Suprapubic skin (tissue), 4 donors: ENCODE measurements at regions not wholly inside any gene's neighbourhood (a gene's known extent, or its start where the extent isn't known, plus 50 kb on each side); places are given as distances from the start of the nearest gene placed in this dataset.

ENCODE experiments used
- DNase-seq, 2 donors: peaks; one replicate each; pipeline ENCODE4 v3.0.0-alpha.2; 2019; ENCODE audit warnings: low spot score in 2 of 2
- H3K27ac ChIP-seq: fragments of 200-600 bp; sonication (generic); one replicate; pipeline ENCODE4 v1.5.1; 2019
- H3K27me3 ChIP-seq: fragments of 200-600 bp; sonication (generic); one replicate; pipeline ENCODE4 v1.5.1; 2019
- H3K36me3 ChIP-seq: fragments of 200-600 bp; sonication (generic); one replicate; pipeline ENCODE4 v1.5.1; 2019
- H3K4me1 ChIP-seq: fragments of 200-600 bp; sonication (generic); one replicate; pipeline ENCODE4 v1.5.1; 2019
- H3K4me3 ChIP-seq: fragments of 200-600 bp; sonication (generic); one replicate; pipeline ENCODE4 v1.5.1; 2019; ENCODE audit warnings: mild to moderate bottlenecking
- H3K9me3 ChIP-seq: fragments of 200-600 bp; sonication (generic); one replicate; pipeline ENCODE4 v1.5.1; 2019
- EP300 ChIP-seq: sonication (generic); formaldehyde crosslinking; IDR thresholded peaks from one replicate; pipeline ENCODE4 v1.6.1; 2017; ENCODE audit warnings: antibody characterized with exemption
- POLR2A ChIP-seq, 2 donors: fragments of 450-650 bp; IDR thresholded peaks; one replicate each; pipeline ENCODE4 v1.6.1; 2017; ENCODE audit warnings: antibody characterized with exemption in 2 of 2, mild to moderate bottlenecking in 2 of 2, moderate library complexity in 2 of 2
- POLR2AphosphoS5 ChIP-seq, 3 donors: sonication (generic); formaldehyde crosslinking; IDR thresholded peaks; one replicate each; pipeline ENCODE4 v1.6.1; 2017; ENCODE audit warnings: antibody characterized with exemption in 3 of 3
- WGBS: methylation state at CpG from one replicate; pipeline ENCODE4 v1.1.5; 2018; 5-methylcytosine and 5-hydroxymethylcytosine counted together
- TF ChIP-seq, protein P1 (sequence below), 2 donors: fragments of 200-600 bp in 1 of 2; fragments of 450-650 bp in 1 of 2; sonication (generic) in 1 of 2; IDR thresholded peaks; one replicate each; pipeline ENCODE4 v1.5.1; 2016 to 2019; ENCODE audit warnings: antibody characterized with exemption in 2 of 2, mild to moderate bottlenecking in 1 of 2, moderate library complexity in 1 of 2

DNA sequence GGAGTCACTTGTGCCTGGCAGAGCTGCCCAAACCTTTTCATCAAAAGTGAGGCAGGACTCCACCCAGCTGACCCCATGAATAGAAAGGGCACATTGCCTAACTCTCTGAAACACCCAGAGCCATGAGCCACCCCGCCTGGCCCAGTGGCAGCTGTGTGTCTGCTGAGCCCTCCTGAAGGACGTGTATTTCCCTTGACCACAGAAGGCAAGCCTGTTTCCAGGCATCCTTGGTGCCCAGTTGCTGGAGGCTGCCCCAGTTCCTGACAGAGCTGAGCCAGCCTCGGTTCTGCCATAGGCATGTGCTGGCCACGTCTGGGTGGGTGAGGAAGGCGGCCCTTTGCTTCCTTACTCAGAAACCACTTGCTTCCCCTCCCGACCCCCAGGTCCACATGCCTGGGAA lies 124.7 kb upstream of the GLI2 start:
- H3K27me3 ChIP-seq = no peaks in the 10 kb centered on the region

DNA sequence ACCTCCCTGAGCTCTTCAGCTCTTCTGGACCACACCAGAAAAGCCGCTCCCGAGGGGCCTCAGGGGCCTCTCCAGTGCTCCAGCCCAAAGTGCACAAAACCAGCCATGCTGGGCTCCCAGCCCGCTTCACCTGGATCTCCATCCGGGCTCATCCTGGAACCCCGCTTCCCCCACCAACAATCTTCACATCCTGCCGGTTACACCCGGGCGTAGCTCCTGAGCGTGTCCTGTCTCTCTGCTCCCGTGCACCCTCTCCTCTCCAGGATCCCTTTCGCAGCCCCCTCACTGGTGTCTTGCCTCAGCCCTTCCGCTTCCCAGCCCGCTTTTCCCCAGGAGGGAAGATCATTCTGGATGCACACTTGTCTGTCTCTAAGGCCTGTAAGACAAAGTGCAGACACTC lies 123.7 kb upstream of the GLI2 start:
- 78% methylated on average over 13 of the region's 13 CpGs for WGBS

More for the DNA sequence above, 124.7 kb upstream of the GLI2 start:
- Histone ChIP-seq H3K4me1 (peaks cover 22% of the 10 kb centered on the region), H3K4me3 (no peak overlapping the region), H3K27ac (no peak overlapping the region), H3K9me3 (no peaks in the 10 kb centered on the region), H3K36me3 (no peaks in the 10 kb centered on the region)
- no peak for TF ChIP-seq POLR2AphosphoS5 (IDR thresholded peaks at IDR 0.05)
- TF ChIP-seq, protein P1, sequence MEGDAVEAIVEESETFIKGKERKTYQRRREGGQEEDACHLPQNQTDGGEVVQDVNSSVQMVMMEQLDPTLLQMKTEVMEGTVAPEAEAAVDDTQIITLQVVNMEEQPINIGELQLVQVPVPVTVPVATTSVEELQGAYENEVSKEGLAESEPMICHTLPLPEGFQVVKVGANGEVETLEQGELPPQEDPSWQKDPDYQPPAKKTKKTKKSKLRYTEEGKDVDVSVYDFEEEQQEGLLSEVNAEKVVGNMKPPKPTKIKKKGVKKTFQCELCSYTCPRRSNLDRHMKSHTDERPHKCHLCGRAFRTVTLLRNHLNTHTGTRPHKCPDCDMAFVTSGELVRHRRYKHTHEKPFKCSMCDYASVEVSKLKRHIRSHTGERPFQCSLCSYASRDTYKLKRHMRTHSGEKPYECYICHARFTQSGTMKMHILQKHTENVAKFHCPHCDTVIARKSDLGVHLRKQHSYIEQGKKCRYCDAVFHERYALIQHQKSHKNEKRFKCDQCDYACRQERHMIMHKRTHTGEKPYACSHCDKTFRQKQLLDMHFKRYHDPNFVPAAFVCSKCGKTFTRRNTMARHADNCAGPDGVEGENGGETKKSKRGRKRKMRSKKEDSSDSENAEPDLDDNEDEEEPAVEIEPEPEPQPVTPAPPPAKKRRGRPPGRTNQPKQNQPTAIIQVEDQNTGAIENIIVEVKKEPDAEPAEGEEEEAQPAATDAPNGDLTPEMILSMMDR (IDR thresholded peaks at IDR 0.05) = no peak
- TF ChIP-seq EP300 = no peak
- TF ChIP-seq POLR2A (IDR thresholded peaks at IDR 0.05) = no peak
- 76% methylated on average over 6 of the region's 6 CpGs for WGBS
- DNase-seq = no peak

DNA sequence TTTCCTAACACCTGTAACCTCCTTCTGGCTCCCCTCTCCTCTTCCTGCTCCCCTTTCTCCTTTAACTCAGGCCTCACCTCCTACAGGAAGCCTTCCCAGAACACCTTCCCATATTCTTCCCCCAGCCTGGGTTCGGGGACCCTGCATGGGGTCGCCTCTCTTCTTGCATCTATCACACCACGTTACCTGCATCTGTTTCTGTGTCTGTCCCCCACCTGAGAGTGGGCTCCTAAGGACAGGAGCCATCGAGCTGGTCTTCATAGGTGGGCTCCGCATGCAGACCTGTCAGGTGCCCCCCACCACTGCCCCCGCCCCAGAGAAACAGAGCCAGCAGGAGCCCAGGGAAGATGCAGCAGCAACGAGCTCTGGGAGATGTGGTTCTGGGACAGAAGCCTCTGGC lies 123.2 kb upstream of the GLI2 start:
- Histone ChIP-seq H3K4me1 (peaks cover 14% of the 10 kb centered on the region), H3K27me3 (no peaks in the 10 kb centered on the region), H3K4me3 (no peak overlapping the region), H3K9me3 (no peaks in the 10 kb centered on the region), H3K27ac (no peak overlapping the region), H3K36me3 (no peaks in the 10 kb centered on the region)
- TF ChIP-seq POLR2AphosphoS5 (IDR thresholded peaks at IDR 0.05) (no peak), POLR2A (IDR thresholded peaks at IDR 0.05) (no peak), EP300 (no peak)
- TF ChIP-seq, protein P1 (IDR thresholded peaks at IDR 0.05) = no peak
- no peak for DNase-seq
- 79% methylated on average over 7 of the region's 7 CpGs for WGBS

More for the DNA sequence above, 123.7 kb upstream of the GLI2 start:
- no peak overlapping the region for H3K4me3 ChIP-seq
- no peaks in the 10 kb centered on the region for H3K36me3 ChIP-seq
- H3K27me3 ChIP-seq = no peaks in the 10 kb centered on the region
- H3K9me3 ChIP-seq = no peaks in the 10 kb centered on the region
- no peak overlapping the region for H3K27ac ChIP-seq
- H3K4me1 ChIP-seq = peaks cover 14% of the 10 kb centered on the region
- TF ChIP-seq, protein P1 (IDR thresholded peaks at IDR 0.05) = no peak
- TF ChIP-seq POLR2A (IDR thresholded peaks at IDR 0.05) (no peak), POLR2AphosphoS5 (IDR thresholded peaks at IDR 0.05) (no peak), EP300 (no peak)
- no peak for DNase-seq

DNA sequence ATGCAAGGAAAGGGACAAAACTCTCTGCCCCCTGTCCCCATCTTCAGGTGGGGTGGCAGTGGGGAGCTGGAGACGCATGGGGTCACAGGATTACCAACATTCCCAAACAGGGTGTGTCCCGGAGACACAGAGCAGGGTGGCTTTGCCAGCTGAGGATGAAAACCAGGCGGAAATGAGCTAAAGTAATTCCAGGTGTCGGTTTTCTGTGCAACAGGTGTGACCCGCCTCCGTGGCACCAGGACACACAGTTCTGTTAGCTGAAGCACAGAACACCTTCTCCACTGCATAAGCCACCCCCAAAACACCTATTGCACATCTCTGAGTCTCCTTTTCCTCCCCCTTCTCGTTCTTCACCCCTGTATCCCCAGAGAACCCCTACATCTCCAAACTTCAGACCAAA lies 122.7 kb upstream of the GLI2 start:
- 52% methylated on average over 7 of the region's 7 CpGs for WGBS
- H3K27me3 ChIP-seq = no peaks in the 10 kb centered on the region
- no peaks in the 10 kb centered on the region for H3K36me3 ChIP-seq
- peaks cover 14% of the 10 kb centered on the region for H3K4me1 ChIP-seq
- no peak overlapping the region for H3K4me3 ChIP-seq
- H3K27ac ChIP-seq = no peak overlapping the region
- TF ChIP-seq EP300 = no peak
- no peak for TF ChIP-seq POLR2AphosphoS5 (IDR thresholded peaks at IDR 0.05)
- TF ChIP-seq, protein P1 (IDR thresholded peaks at IDR 0.05) = no peak
- TF ChIP-seq POLR2A (IDR thresholded peaks at IDR 0.05) = no peak
- DNase-seq = no peak
- no peaks in the 10 kb centered on the region for H3K9me3 ChIP-seq

DNA sequence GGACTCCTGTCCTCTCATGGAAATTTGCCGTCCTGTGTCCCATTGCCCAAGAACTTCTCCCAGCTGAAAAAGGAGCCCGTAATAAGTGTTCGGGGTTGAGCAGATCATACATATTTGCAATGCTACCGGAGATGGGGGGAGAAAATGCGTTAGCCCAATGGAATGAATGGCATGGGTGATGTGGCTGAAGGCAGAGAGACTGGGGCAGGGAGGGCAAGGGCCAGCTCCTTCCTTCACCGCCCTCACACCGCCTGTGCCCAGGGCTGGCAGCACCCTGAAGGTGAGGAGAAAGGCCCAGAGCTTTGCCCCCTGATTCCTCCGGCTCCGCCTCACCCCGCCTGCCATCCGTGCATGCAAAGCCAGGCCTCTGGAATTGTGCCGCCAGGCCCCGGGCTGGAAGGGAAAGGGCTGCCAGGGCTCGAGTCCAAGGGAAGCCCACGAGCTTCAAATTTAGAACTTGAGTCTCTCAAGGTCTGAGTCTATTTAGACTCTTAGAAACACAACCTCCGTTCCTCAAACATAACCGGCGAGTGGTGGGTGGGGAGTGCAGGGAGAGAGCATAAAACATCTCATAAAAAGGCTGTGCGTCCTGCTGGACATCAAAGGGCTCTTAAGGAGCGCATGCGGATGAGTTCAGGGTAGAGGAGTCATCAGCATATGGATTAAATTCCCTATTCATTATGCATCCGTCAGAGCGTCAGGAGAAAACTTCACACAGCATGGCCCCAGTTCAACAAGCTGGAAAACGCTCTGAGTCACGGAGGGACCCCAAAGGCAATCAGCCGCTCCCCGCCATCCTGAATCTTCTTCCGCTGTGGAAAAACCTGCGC lies 121.7 kb upstream of the GLI2 start:
- WGBS = 69% methylated on average over 29 of the region's 29 CpGs
- Histone ChIP-seq H3K4me3 (no peak overlapping the region), H3K27ac (no peak overlapping the region), H3K27me3 (no peaks in the 10 kb centered on the region), H3K36me3 (no peaks in the 10 kb centered on the region), H3K9me3 (no peaks in the 10 kb centered on the region), H3K4me1 (peaks cover 14% of the 10 kb centered on the region)
- no peak for TF ChIP-seq POLR2AphosphoS5 (IDR thresholded peaks at IDR 0.05)
- TF ChIP-seq, protein P1 (IDR thresholded peaks at IDR 0.05) = no peak
- no peak for TF ChIP-seq EP300
- no peak for DNase-seq
